GM18508 (cell line): ENCODE measurements at regions not wholly inside any gene's neighbourhood (a gene's known extent, or its start where the extent isn't known, plus 50 kb on each side); places are given as distances from the start of the nearest gene placed in this dataset.

Experiments used
- ATAC-seq: cut with Tn5 transposase; IDR thresholded peaks from one replicate; pipeline ENCODE4 v1.9.1; 2021; ENCODE audit warnings: moderate number of reproducible peaks; ENCODE audit not compliant: insufficient read depth, unreplicated experiment

DNA sequence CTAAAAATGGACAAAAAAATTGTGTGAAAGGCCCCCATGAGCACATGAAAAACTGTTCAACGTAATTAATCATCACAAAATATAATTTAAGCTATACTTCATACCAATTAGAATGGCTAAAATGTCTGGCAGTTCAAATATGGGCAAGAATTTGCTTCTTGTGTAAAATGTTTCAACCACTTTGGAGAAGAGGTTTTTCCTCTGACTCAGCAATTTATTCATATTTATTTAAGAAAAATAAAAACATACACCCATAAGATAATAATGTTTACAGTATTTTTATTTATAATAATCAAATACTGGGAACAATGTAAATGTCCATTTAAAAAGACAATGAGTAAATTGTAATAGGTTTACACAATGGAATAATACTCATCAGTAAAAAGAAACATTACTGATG lies 395.1 kb upstream of the KHDRBS2 start:
- ATAC-seq, result no peak

- ATAC-seq, result no peak
These were observed 387.0 kb upstream of the KHDRBS2 start for GRCh38 chr6:62672989-62673388.

GRCh38 chr6:62670490-62671223 lies 384.6 kb upstream of the KHDRBS2 start:
- ATAC-seq, result no peak

DNA sequence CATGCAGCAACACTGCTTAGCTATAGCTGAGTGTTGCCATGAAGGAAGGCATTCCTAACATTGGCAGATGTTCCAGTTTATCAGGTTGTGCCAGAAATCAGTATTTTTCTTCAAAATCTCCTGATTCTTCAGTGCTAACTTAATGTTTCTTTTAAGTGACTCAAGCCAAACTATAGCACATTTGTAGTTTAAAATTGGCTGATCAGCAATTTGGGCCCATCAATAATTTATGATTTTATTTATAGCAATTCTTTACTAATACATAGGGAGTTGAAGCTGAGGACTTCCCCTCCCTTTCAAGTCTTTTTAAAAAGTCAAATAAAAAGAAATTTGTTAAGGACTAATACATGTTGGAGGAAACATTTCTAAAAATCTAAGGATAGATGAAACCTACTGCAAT lies 383.8 kb upstream of the KHDRBS2 start:
- no peak for ATAC-seq

DNA sequence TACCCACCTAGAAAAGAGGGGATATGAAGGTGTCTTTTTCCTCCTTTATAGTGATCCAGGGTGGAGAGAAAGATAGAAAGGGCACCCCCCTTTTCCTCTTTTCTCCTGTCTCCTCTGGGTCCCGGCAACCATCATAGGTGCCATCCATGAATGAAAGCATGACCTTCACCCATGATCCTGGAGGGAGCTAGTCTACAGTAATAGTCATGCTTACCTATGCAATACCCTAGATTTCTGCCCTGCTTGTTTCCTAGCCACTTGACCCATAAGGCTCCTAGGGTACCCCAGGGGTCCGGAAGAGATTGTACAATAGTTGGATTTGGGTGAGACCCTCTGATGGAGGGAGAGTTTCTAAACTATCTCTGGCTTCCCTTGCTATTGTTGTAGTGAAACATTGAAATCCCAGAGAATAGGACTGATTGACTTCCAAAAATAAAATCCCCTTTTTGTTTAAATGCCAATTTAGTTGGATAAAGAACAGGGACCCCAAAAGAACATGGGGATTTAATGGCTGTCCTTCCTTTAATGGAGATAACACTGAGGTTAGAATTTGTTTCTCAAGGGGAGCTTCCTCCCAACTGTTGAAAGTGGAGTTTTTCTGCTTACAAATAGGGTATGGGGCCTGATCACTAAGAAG lies 366.8 kb upstream of the KHDRBS2 start:
- ATAC-seq, result no peak

DNA sequence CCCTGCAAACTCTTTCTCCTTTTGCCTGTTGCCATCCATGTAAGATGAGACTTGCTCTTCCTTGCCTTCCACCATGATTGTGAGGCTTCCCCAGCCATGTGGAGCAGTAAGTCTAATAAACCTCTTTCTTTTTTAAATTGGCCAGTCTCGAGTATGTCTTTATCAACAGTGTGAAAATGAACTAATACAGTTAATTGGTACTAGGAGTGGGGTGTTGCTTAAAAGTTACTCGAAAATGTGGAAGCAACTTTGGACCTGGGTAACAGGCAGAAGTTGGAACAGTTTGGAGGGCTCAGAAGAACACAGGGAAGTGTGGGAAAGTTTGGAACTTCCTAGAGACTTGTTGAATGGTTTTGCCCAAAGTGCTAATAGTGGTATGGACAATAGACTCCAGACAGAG lies 359.2 kb upstream of the KHDRBS2 start:
- ATAC-seq, result no peak

DNA sequence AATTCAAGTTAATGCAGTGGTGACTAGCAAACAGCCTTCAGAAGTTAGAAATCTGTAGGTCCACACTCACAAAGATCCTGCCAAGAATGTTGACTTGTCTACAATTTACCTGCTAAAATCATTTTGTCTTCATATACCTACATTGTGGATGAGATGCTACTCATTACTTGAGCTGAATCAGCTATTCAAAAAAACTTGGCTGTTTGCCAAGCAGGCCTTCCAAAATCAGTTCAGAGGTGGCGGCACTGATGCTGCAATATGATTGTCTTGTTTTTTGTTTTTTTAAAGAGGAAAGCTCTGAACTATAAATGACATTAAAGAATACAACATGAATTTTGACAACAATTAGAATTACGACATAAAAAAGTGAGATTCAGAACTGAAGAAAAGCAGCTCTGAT lies 354.7 kb upstream of the KHDRBS2 start:
- ATAC-seq, result no peak

DNA sequence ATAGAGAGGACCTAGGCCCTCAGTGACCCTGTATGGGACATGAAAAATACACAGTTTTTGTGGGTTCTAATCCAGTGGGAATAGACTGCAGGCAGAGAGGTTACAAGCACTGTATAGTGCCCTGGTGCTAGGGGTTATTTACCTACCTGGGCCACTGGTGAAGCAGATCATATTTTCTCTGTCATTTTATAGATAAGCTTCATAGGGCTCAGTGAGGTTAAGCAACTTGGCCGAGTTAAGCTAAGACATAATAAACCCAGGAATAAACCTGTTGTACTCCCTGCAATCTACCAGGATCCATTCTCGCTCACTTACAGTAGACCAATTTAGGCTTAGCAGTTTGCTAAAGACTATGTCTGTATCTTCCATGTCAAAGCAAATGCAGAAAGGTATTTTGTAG lies 340.6 kb upstream of the KHDRBS2 start:
- no peak for ATAC-seq

- ATAC-seq, result no peak
These were observed 338.0 kb upstream of the KHDRBS2 start for GRCh38 chr6:62623846-62624532.

- ATAC-seq, result no peak
These were observed 329.5 kb upstream of the KHDRBS2 start for GRCh38 chr6:62615366-62616015.

DNA sequence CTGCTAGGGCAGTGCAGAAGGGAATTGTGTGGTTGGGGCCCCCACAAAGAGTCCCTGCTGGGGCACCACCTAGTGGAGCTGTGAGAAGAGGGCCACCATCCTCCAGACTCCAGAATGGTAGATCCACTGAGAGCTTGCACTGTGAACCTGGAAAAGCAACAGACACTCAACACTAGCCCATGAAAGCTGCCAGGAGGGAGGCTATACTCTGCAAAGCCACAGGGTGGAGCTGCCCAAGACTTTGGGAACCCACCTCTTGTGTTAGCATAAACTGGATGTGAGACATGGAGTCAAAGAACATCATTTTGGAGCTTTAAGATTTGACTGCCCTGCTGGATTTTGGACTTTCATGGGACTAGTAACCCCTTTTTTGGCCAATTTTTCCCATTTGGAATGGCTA lies 328.4 kb upstream of the KHDRBS2 start:
- ATAC-seq, result no peak

- ATAC-seq, result no peak
These were observed 327.9 kb upstream of the KHDRBS2 start for GRCh38 chr6:62613928-62614327.

DNA sequence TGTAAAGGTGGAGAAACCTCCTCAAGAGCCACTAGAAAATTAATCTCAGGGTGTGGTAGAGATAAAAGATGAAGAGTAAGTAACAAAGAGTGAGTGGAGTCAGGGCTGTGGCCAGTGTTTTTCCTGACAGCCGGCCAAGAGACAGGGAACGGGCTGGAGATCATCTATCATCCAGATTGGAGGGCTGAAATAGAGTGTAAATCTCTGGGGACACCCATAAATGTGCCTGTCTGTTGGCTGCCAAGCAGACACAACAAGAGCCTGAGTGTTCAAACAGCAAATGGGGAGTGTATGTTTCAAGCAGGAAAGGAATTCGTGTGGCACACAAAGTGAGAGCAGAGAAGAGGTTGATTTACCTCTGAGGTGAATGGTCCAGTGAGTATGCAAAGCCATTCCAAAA lies 326.4 kb upstream of the KHDRBS2 start:
- no peak for ATAC-seq

- ATAC-seq, result no peak
These were observed 284.3 kb upstream of the KHDRBS2 start for GRCh38 chr6:62570372-62570771.

DNA sequence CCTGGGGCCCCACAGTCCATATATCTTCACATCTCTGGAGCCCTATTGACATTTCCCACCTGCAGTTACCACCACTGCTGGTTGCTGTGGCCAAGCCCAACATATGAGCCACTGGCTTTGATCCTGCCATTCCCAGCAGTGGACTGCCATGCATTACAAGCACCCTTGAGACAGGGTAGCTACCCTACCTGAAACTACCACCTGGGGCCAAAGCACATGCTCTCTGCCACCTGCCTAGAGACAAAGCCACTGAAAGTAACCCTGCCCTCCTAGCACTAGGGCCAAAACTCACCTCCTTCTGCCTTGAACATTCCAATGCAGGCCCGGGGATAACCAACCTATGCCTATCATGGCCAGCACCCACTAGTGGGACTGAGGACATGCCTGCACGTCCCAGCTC lies 255.5 kb upstream of the KHDRBS2 start:
- no peak for ATAC-seq

DNA sequence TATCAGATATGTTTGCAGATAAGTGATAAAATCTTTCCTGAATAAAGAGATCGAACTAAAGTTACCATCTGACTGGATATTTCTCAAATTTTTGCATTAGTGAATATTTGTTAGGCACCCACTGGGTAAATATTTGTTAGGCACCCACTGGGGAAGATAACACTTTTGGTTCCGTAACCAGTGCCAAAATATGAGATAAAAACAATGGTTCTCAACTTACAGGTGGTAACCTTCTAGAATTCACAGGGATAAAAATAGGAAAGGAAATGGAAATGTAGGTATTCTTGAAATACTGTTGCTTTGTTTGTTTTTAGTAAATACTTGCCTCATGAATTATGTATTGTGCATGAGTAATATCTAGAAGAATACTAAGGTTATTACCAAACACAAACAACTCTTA lies 245.0 kb upstream of the KHDRBS2 start:
- ATAC-seq, result no peak

DNA sequence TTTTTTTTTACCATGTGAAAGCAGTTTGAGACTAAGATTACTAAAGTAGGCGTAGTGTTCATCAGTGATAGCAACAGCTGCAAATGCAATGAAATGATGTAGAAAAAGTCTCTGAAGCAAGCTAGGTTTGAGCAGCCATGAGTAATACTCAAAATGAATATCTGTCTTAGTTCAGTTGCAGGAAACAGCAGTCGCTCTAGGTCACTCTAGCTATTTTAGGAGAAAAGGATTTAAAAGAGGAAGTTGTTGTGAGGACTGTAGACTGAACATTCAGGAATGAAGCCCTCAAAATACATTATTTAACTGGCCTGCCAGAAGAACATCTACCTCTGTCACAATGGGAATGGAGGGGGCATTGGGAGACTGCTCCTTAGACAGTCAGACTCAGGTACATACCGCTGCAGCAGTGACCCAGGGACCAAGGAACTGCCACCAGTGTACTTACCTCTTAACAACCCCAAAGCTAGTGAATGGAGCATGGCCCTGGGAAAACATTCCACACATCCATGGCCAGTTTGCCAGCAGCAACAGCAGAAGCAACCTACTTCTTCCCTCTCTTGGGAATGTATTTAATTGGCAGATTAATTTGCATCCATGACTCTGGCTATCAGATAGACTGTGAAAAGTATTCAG lies 243.0 kb upstream of the KHDRBS2 start:
- ATAC-seq, result no peak

GRCh38 chr6:62523630-62524029 lies 237.6 kb upstream of the KHDRBS2 start:
- no peak for ATAC-seq

- no peak for ATAC-seq
These were observed 233.5 kb upstream of the KHDRBS2 start for GRCh38 chr6:62519574-62519973.

- no peak for ATAC-seq
These were observed 230.5 kb upstream of the KHDRBS2 start for GRCh38 chr6:62516291-62517141.
